IMR-90 (cell line): ENCODE measurements at regions not wholly inside any gene's neighbourhood (a gene's known extent, or its start where the extent isn't known, plus 50 kb on each side); places are given as distances from the start of the nearest gene placed in this dataset.
"Not testable (repeated sequence)": the region's sequence is repeated elsewhere in the genome, so short reads cannot be mapped to it uniquely, and the experiment has no call there.

ENCODE experiments used
- ATAC-seq: fragments of 200-7000 bp; cut with Tn5 transposase; 2 replicates; pipeline ENCODE4 v1.9.1; 2020; ENCODE audit warnings: low read depth, mild to moderate bottlenecking, moderate library complexity
- BruUV-seq: library from RNA; stranded (reverse); fragments of 400-500 nt; replicated peaks from 2 replicates; lab custom pipeline; 2021; lab: Mats Ljungman, UMichigan
- CTCF ChIA-PET: fragments of 300-600 bp; formaldehyde crosslinking; extraction: SDS; loops from one replicate; lab custom pipeline; 2021; ENCODE audit warnings: antibody characterized with exemption; lab: Yijun Ruan, JAX
- POLR2A ChIA-PET: fragments of 300-600 bp; sonication (Branson Sonifier 250); formaldehyde crosslinking; loops from one replicate; lab custom pipeline; 2022; ENCODE audit warnings: antibody characterized with exemption; ENCODE audit not compliant: unreplicated experiment; lab: Charles Lee
- DNase-seq: peaks from one replicate; pipeline ENCODE4 v3.0.0; 2013
- H2AFZ ChIP-seq: replicated peaks from 2 replicates; pipeline ENCODE3; 2013; ENCODE audit warnings: low read length, mild to moderate bottlenecking; ENCODE audit not compliant: poor library complexity
- H2AK5ac ChIP-seq: 2 replicates; pipeline ENCODE4 v1.6.1; 2013; ENCODE audit warnings: low read depth, low read length, inconsistent platforms
- H2AK9ac ChIP-seq: replicated peaks from 2 replicates; pipeline ENCODE3; 2013; ENCODE audit warnings: mild to moderate bottlenecking, low read depth, low read length, moderate library complexity; ENCODE audit not compliant: poor library complexity
- H2BK120ac ChIP-seq: 2 replicates; pipeline ENCODE4 v1.6.1; 2013; ENCODE audit warnings: low read depth, low read length, inconsistent platforms
- H2BK15ac ChIP-seq: 3 replicates; pipeline ENCODE4 v1.6.1; 2013; ENCODE audit warnings: low read depth, low read length, inconsistent platforms
- H2BK20ac ChIP-seq: 2 replicates; pipeline ENCODE4 v1.6.1; 2013; ENCODE audit warnings: low read depth, mild to moderate bottlenecking, inconsistent platforms, low read length, moderate library complexity
- H2BK5ac ChIP-seq: 2 replicates; pipeline ENCODE4 v1.6.1; 2013; ENCODE audit warnings: mild to moderate bottlenecking, low read depth, low read length, inconsistent platforms; ENCODE audit not compliant: poor library complexity, severe bottlenecking
- H3K14ac ChIP-seq: replicated peaks from 2 replicates; pipeline ENCODE4 v1.6.1; 2013; ENCODE audit warnings: low read depth, low read length, inconsistent platforms
- H3K18ac ChIP-seq: 2 replicates; pipeline ENCODE4 v1.6.1; 2013; ENCODE audit warnings: low read depth, low read length, control low read depth
- H3K23ac ChIP-seq: 2 replicates; pipeline ENCODE4 v1.6.1; 2013; ENCODE audit warnings: low read depth, low read length, inconsistent platforms
- H3K27ac ChIP-seq: 2 replicates; pipeline ENCODE4 v1.5.1; 2013; ENCODE audit warnings: mild to moderate bottlenecking, control low read depth, low read length; ENCODE audit not compliant: insufficient read depth
- H3K27me3 ChIP-seq: 2 replicates; pipeline ENCODE4 v1.6.1; 2013; ENCODE audit warnings: low read length; ENCODE audit not compliant: control insufficient read depth, insufficient read depth
- H3K36me3 ChIP-seq: 2 replicates; pipeline ENCODE4 v1.6.1; 2013; ENCODE audit warnings: low read length, mixed read lengths; ENCODE audit not compliant: control insufficient read depth, insufficient read depth
- H3K4ac ChIP-seq: 2 replicates; pipeline ENCODE4 v1.6.1; 2013; ENCODE audit warnings: low read depth, low read length, inconsistent platforms
- H3K4me1 ChIP-seq: 2 replicates; pipeline ENCODE4 v1.6.1; 2013; ENCODE audit warnings: low read length, mixed read lengths; ENCODE audit not compliant: control insufficient read depth, insufficient read depth
- H3K4me2 ChIP-seq: 2 replicates; pipeline ENCODE4 v1.6.1; 2013; ENCODE audit warnings: low read depth, mild to moderate bottlenecking, control low read depth, low read length, moderate library complexity
- H3K4me3 ChIP-seq: 2 replicates; pipeline ENCODE4 v1.5.1; 2013; ENCODE audit warnings: low read depth, mild to moderate bottlenecking, control low read depth, low read length, moderate library complexity; ENCODE audit not compliant: insufficient read depth
- H3K56ac ChIP-seq: 2 replicates; pipeline ENCODE4 v1.6.1; 2013; ENCODE audit warnings: low read length, inconsistent platforms; ENCODE audit not compliant: insufficient read depth; ENCODE audit errors: extremely low read depth
- H3K79me1 ChIP-seq, 2 experiments: 2 replicates each; pipeline ENCODE4 v1.6.1; 2013; ENCODE audit warnings: low read length in 2 of 2, inconsistent platforms in 1 of 2, low read depth in 1 of 2
- H3K9ac ChIP-seq: 2 replicates; pipeline ENCODE4 v1.6.1; 2013; ENCODE audit warnings: low read depth, low read length, control low read depth
- H3K9me1 ChIP-seq: 2 replicates; pipeline ENCODE4 v1.6.1; 2013; ENCODE audit warnings: low read length, inconsistent platforms; ENCODE audit not compliant: insufficient read depth
- H3K9me3 ChIP-seq: 2 replicates; pipeline ENCODE4 v1.6.1; 2013; ENCODE audit warnings: low read length; ENCODE audit not compliant: control insufficient read depth, insufficient read depth
- H4K20me1 ChIP-seq: 2 replicates; pipeline ENCODE4 v1.6.1; 2013; ENCODE audit warnings: low read length, inconsistent platforms; ENCODE audit not compliant: insufficient read depth
- H4K5ac ChIP-seq: 2 replicates; pipeline ENCODE4 v1.6.1; 2013; ENCODE audit warnings: mild to moderate bottlenecking, low read depth, low read length, control low read depth
- H4K8ac ChIP-seq, 2 experiments: 2 replicates each; pipeline ENCODE4 v1.6.1; 2013; ENCODE audit warnings: low read depth in 2 of 2, low read length in 2 of 2, control low read depth in 1 of 2, inconsistent platforms in 1 of 2
- H4K91ac ChIP-seq: 2 replicates; pipeline ENCODE4 v1.6.1; 2013; ENCODE audit warnings: low read depth, low read length, inconsistent platforms; ENCODE audit not compliant: insufficient read depth
- ELK1 ChIP-seq: fragments of 150-350 bp; IDR thresholded peaks from 2 replicates; pipeline ENCODE4 v1.6.1; 2016; ENCODE audit warnings: low read depth, mild to moderate bottlenecking, low read length, moderate library complexity, borderline replicate concordance
- FOS ChIP-seq: fragments of 150-350 bp; IDR thresholded peaks from 2 replicates; pipeline ENCODE4 v1.6.1; 2016; ENCODE audit warnings: low read depth, low read length
- MAFK ChIP-seq: IDR thresholded peaks from 2 replicates; pipeline ENCODE4 v1.6.1; 2012; ENCODE audit warnings: low read depth, low read length, improper control_type of control experiment
- POLR2A ChIP-seq: IDR thresholded peaks from 2 replicates; pipeline ENCODE4 v1.6.1; 2012; ENCODE audit warnings: mild to moderate bottlenecking, low read depth, low read length
- WGBS, 2 experiments: methylation state at CpG; one replicate each; pipeline versions ENCODE4 v1.1.5 to v1.1.7; 2013; ENCODE audit warnings: missing lambda C conversion rate in 2 of 2; ENCODE audit not compliant: insufficient read length in 1 of 2; ENCODE audit errors: extremely low coverage in 2 of 2; 5-methylcytosine and 5-hydroxymethylcytosine counted together
- dilution Hi-C: fragments of 300-500 bp; cut with HindIII; formaldehyde crosslinking; loops from one replicate; pipeline ENCODE4 v1.14.3; 2018; ENCODE audit warnings: low sequenced_read_pairs; ENCODE audit not compliant: unreplicated experiment
- in situ Hi-C: fragments of 300-500 bp; cut with MboI; formaldehyde crosslinking; loops from 3 replicates; pipeline ENCODE4 v1.14.3; 2019; ENCODE audit warnings: low sequenced_read_pairs, inconsistent platforms, mixed read lengths
- intact Hi-C: fragments of 100-400 bp; cut with micrococcal nuclease; formaldehyde crosslinking; loops from 2 replicates; pipeline ENCODE4 v1.10.0; 2022
- TF ChIP-seq, protein P1 (sequence below): fragments of 150-350 bp; IDR thresholded peaks from 2 replicates; pipeline ENCODE4 v1.6.1; 2017; ENCODE audit warnings: mild to moderate bottlenecking, antibody characterized with exemption, low read length, low read depth

- Histone ChIP-seq H4K91ac (no peak overlapping the region), H4K8ac (no peak overlapping the region), H3K9ac (no peak overlapping the region), H3K4me2 (no peak overlapping the region), H3K23ac (no peak overlapping the region), H2BK120ac (no peak overlapping the region), H3K4me1 (no peaks in the 10 kb centered on the region), H3K9me1 (no peaks in the 10 kb centered on the region), H4K20me1 (no peaks in the 10 kb centered on the region), H3K4ac (no peak overlapping the region), H3K18ac (no peak overlapping the region), H2BK15ac (no peak overlapping the region), H2BK5ac (no peak overlapping the region), H4K5ac (no peak overlapping the region), H3K36me3 (no peaks in the 10 kb centered on the region), H3K27ac (no peak overlapping the region), H3K4me3 (no peak overlapping the region), H3K56ac (no peak overlapping the region), H2BK20ac (no peak overlapping the region), H2AK9ac (no peak overlapping the region), H2AK5ac (no peak overlapping the region), H2AFZ (no peak overlapping the region), H3K79me1 (no peaks in the 10 kb centered on the region), H3K9me3 (peaks cover 15% of the 10 kb centered on the region), H3K27me3 (no peaks in the 10 kb centered on the region), H3K14ac (no peak overlapping the region)
- no CpG with 5 or more reads among the region's 2 CpGs for WGBS, 2 experiments
- in situ Hi-C loops = no loop called here
- dilution Hi-C loops = no loop called here
- ATAC-seq (no peak), DNase-seq (no peak)
- intact Hi-C loops = no loop called here
- POLR2A ChIA-PET = no interaction called here
- TF ChIP-seq FOS (no peak), ELK1 (no peak), MAFK (no peak), POLR2A (no peak)
- TF ChIP-seq, protein P1, sequence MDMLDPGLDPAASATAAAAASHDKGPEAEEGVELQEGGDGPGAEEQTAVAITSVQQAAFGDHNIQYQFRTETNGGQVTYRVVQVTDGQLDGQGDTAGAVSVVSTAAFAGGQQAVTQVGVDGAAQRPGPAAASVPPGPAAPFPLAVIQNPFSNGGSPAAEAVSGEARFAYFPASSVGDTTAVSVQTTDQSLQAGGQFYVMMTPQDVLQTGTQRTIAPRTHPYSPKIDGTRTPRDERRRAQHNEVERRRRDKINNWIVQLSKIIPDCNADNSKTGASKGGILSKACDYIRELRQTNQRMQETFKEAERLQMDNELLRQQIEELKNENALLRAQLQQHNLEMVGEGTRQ = no peak
- no TSS peak for BruUV-seq
- CTCF ChIA-PET = no interaction called here
Observed at GRCh38 chr6:2324166-2324953, 79.0 kb upstream of the GMDS start.

DNA sequence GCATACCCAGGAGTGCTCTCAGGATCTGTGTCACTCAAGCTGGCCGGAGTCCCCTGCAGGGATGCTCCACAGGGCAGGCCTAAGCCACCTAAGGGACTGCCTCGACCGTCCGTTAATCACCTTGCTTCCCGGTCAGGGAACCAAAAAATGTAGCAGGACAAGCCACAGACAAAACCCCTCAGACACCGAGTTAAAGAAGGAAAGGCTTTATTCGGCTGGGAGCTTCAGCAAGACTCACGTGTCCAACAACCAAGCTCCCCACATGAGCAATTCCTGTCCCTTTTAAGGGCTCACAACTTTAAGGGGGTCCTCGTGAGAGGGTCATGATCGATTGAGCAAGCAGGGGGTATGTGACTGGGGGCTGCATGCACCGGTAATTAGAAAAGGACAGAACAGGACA, 72.1 kb upstream of the GMDS start:
- intact Hi-C loops, H2BK120ac ChIP-seq, H2BK20ac ChIP-seq, DNase-seq, dilution Hi-C loops, H3K79me1 ChIP-seq, ATAC-seq, H4K91ac ChIP-seq, H3K23ac ChIP-seq, in situ Hi-C loops, H3K4me1 ChIP-seq, H3K4ac ChIP-seq, H3K27ac ChIP-seq, H3K9me1 ChIP-seq, H2AK5ac ChIP-seq, H4K20me1 ChIP-seq, CTCF ChIA-PET, H3K4me3 ChIP-seq, H4K8ac ChIP-seq, H3K14ac ChIP-seq, H2BK15ac ChIP-seq, H2AK9ac ChIP-seq, H3K18ac ChIP-seq, H2BK5ac ChIP-seq, H3K56ac ChIP-seq, H3K4me2 ChIP-seq, H4K5ac ChIP-seq, POLR2A ChIA-PET, H3K36me3 ChIP-seq, BruUV-seq, H3K27me3 ChIP-seq, H3K9ac ChIP-seq, H2AFZ ChIP-seq, H3K9me3 ChIP-seq: not testable (repeated sequence)
- no CpG with 5 or more reads among the region's 11 CpGs for WGBS, 2 experiments
